CD14-positive monocyte (primary cell): ENCODE measurements at regions not wholly inside any gene's neighbourhood (a gene's known extent, or its start where the extent isn't known, plus 50 kb on each side); places are given as distances from the start of the nearest gene placed in this dataset.

Source experiments
- DNase-seq, 3 donors: peaks; one replicate each; pipeline ENCODE4 v3.0.0-alpha.2; 2011 to 2022
- H2AFZ ChIP-seq: 2 replicates; pipeline ENCODE4 v1.6.0; 2012; ENCODE audit warnings: mild to moderate bottlenecking, low read depth, low read length, inconsistent platforms; ENCODE audit not compliant: insufficient read depth, poor library complexity, severe bottlenecking
- H3K27ac ChIP-seq, 2 donors: 1 replicate in 1 of 2; 2 replicates in 1 of 2; pipeline ENCODE4 v1.5.1; 2012 to 2013; ENCODE audit warnings: low read length in 2 of 2, control low read depth in 1 of 2, inconsistent platforms in 1 of 2, low read depth in 1 of 2, mild to moderate bottlenecking in 1 of 2
- H3K27me3 ChIP-seq, 2 donors: one replicate each; pipeline versions ENCODE4 v1.6.0 to v1.6.1; 2011 to 2013; ENCODE audit warnings: low read length in 2 of 2; ENCODE audit not compliant: control insufficient read depth in 2 of 2, insufficient read depth in 2 of 2
- H3K36me3 ChIP-seq, 2 donors: replicated peaks in 1 of 2; 1 replicate in 1 of 2; 2 replicates in 1 of 2; pipeline versions ENCODE4 v1.5.1 to v1.6.1; 2012 to 2013; ENCODE audit warnings: low read length in 2 of 2, control low read depth in 1 of 2, inconsistent platforms in 1 of 2, mild to moderate bottlenecking in 1 of 2; ENCODE audit not compliant: insufficient read depth in 2 of 2, control insufficient read depth in 1 of 2
- H3K4me1 ChIP-seq, 2 donors: 1 replicate in 1 of 2; 2 replicates in 1 of 2; pipeline versions ENCODE4 v1.5.1 to v1.6.1; 2012 to 2013; ENCODE audit warnings: low read length in 2 of 2, control low read depth in 1 of 2, inconsistent platforms in 1 of 2, mild to moderate bottlenecking in 1 of 2, moderate library complexity in 1 of 2; ENCODE audit not compliant: insufficient read depth in 2 of 2, control insufficient read depth in 1 of 2
- H3K4me2 ChIP-seq: replicated peaks from 2 replicates; pipeline ENCODE3; 2012; ENCODE audit warnings: low read length, moderate library complexity, mild to moderate bottlenecking; ENCODE audit not compliant: poor library complexity, severe bottlenecking; ENCODE audit errors: extremely low read depth
- H3K4me3 ChIP-seq, 3 experiments: fragments of 200-600 bp in 1 of 3; sonication (generic) in 1 of 3; replicated peaks in 1 of 3; 1 replicate in 2 of 3; 2 replicates in 1 of 3; pipeline ENCODE4 v1.5.1; 2011 to 2013; ENCODE audit warnings: low read length in 3 of 3, mild to moderate bottlenecking in 3 of 3, control low read depth in 2 of 3, low read depth in 2 of 3, inconsistent platforms in 1 of 3, moderate library complexity in 1 of 3
- H3K79me2 ChIP-seq: 2 replicates; pipeline ENCODE4 v1.6.0; 2012; ENCODE audit warnings: mild to moderate bottlenecking, control low read depth, inconsistent platforms, low read length, moderate library complexity; ENCODE audit not compliant: insufficient read depth
- H3K9ac ChIP-seq: 2 replicates; pipeline ENCODE4 v1.6.0; 2017; ENCODE audit warnings: low read length, mild to moderate bottlenecking; ENCODE audit not compliant: insufficient read depth, poor library complexity, severe bottlenecking
- H3K9me3 ChIP-seq, 2 donors: replicated peaks in 1 of 2; 1 replicate in 1 of 2; 2 replicates in 1 of 2; pipeline versions ENCODE4 v1.5.1 to v1.6.1; 2012 to 2013; ENCODE audit warnings: low read length in 2 of 2, control low read depth in 1 of 2; ENCODE audit not compliant: control insufficient read depth in 1 of 2, insufficient read depth in 1 of 2
- H4K20me1 ChIP-seq: 2 replicates; pipeline ENCODE4 v1.6.0; 2012; ENCODE audit warnings: mild to moderate bottlenecking, low read length, control low read depth, moderate library complexity; ENCODE audit not compliant: insufficient read depth
- H3K27ac Mint-ChIP-seq, 7 donors: one replicate each; pipeline ENCODE4 v1.8.0; 2020; ENCODE audit warnings: mild to moderate bottlenecking in 7 of 7, mixed read lengths in 7 of 7, moderate library complexity in 6 of 7, inconsistent platforms in 2 of 7
- H3K27me3 Mint-ChIP-seq, 3 donors: one replicate each; pipeline ENCODE4 v1.8.0; 2021 to 2022; ENCODE audit warnings: low read depth in 3 of 3, mild to moderate bottlenecking in 3 of 3, mixed read lengths in 3 of 3, moderate library complexity in 3 of 3, inconsistent platforms in 1 of 3
- H3K36me3 Mint-ChIP-seq, 2 donors: one replicate each; pipeline ENCODE4 v1.8.0; 2020; ENCODE audit warnings: mixed read lengths in 2 of 2, inconsistent platforms in 1 of 2, mild to moderate bottlenecking in 1 of 2
- H3K4me1 Mint-ChIP-seq: one replicate; pipeline ENCODE4 v1.8.0; 2020; ENCODE audit warnings: mild to moderate bottlenecking, mixed read lengths
- H3K4me3 Mint-ChIP-seq, 2 donors: one replicate each; pipeline ENCODE4 v1.8.0; 2020; ENCODE audit warnings: mild to moderate bottlenecking in 2 of 2, mixed read lengths in 2 of 2, moderate library complexity in 1 of 2
- H3K9me3 Mint-ChIP-seq, 7 donors: one replicate each; pipeline ENCODE4 v1.8.0; 2020 to 2022; ENCODE audit warnings: mixed read lengths in 7 of 7, mild to moderate bottlenecking in 6 of 7, moderate library complexity in 6 of 7, inconsistent platforms in 2 of 7
- CTCF ChIP-seq: fragments of 200-600 bp; IDR thresholded peaks from one replicate; pipeline ENCODE4 v1.8.0; 2022; ENCODE audit warnings: antibody characterized with exemption, mild to moderate bottlenecking
- WGBS: methylation state at CpG from one replicate; pipeline ENCODE4 v1.1.5; 2013; ENCODE audit warnings: missing lambda C conversion rate; ENCODE audit not compliant: insufficient coverage; 5-methylcytosine and 5-hydroxymethylcytosine counted together
- intact Hi-C, 2 donors: fragments of 100-400 bp; cut with micrococcal nuclease; formaldehyde crosslinking; loops; one replicate each; pipeline versions ENCODE4 v1.15.0 to v1.15.1; 2023

GRCh38 chr21:41666641-41667081, 100.2 kb downstream of the RIPK4 start:
- intact Hi-C loops: no loop called here
- H3K36me3 Mint-ChIP-seq: peaks cover 0 to 2% of the 10 kb centered on the region in 2 donors
- H3K4me1 Mint-ChIP-seq: peaks cover 41% of the 10 kb centered on the region
- H3K27me3 ChIP-seq: no peaks in the 10 kb centered on the region
- H3K36me3 ChIP-seq: no peaks in the 10 kb centered on the region
- no peaks in the 10 kb centered on the region for H3K9me3 ChIP-seq
- H3K4me3 Mint-ChIP-seq: peak overlapping the region in 1 of 2 donors; percentile 79
- no peaks in the 10 kb centered on the region for H3K79me2 ChIP-seq
- peak overlapping the region; percentile 35 to 73 for H3K27ac ChIP-seq
- peak overlapping the region in 1 of 3 experiments; percentile 45 for H3K4me3 ChIP-seq
- peak overlapping the region; percentile 12 for H3K9ac ChIP-seq
- H3K27ac Mint-ChIP-seq: peak overlapping the region; percentile 60 to 82 (median 74)
- no peaks in the 10 kb centered on the region for H3K9me3 Mint-ChIP-seq
- H2AFZ ChIP-seq: peak overlapping the region; percentile 59
- H3K4me1 ChIP-seq: peaks cover 42 to 52% of the 10 kb centered on the region in 2 donors
- peak; percentile 57 to 85 (median 57) for DNase-seq
- peak overlapping the region; percentile 59 for H3K4me2 ChIP-seq
- H4K20me1 ChIP-seq: no peaks in the 10 kb centered on the region
- TF ChIP-seq CTCF: no peak
- peaks cover 0 to 5% (median 2%) of the 10 kb centered on the region in 3 donors for H3K27me3 Mint-ChIP-seq
- WGBS: no CpG with 5 or more reads among the region's 7 CpGs

- WGBS: 92% methylated on average over 15 of the region's 16 CpGs
- H3K9me3 Mint-ChIP-seq: no peaks in the 10 kb centered on the region
- Histone ChIP-seq H3K9ac (peak overlapping the region; percentile 12), H3K9me3 (no peaks in the 10 kb centered on the region), H3K27ac (peak overlapping the region; percentile 35 to 73), H3K4me2 (peak overlapping the region; percentile 59), H3K36me3 (no peaks in the 10 kb centered on the region), H3K4me3 (peak overlapping the region in 1 of 3 experiments; percentile 45), H2AFZ (peak overlapping the region; percentile 59), H4K20me1 (no peaks in the 10 kb centered on the region), H3K79me2 (no peaks in the 10 kb centered on the region), H3K4me1 (peaks cover 37 to 46% of the 10 kb centered on the region in 2 donors), H3K27me3 (no peaks in the 10 kb centered on the region)
- H3K27ac Mint-ChIP-seq: peak overlapping the region; percentile 53 to 82 (median 74)
- H3K4me1 Mint-ChIP-seq: peaks cover 35% of the 10 kb centered on the region
- H3K4me3 Mint-ChIP-seq: peak overlapping the region in 1 of 2 donors; percentile 79
- intact Hi-C loops: no loop called here
- peaks cover 1 to 5% (median 2%) of the 10 kb centered on the region in 3 donors for H3K27me3 Mint-ChIP-seq
- no peak for DNase-seq
- H3K36me3 Mint-ChIP-seq: peaks cover 0 to 2% of the 10 kb centered on the region in 2 donors
- TF ChIP-seq CTCF: no peak
Measured at GRCh38 chr21:41665766-41666595, 100.9 kb downstream of the RIPK4 start.
